ENCODE measurements at regions not wholly inside any gene's neighbourhood (a gene's known extent, or its start where the extent isn't known, plus 50 kb on each side); places are given as distances from the start of the nearest gene placed in this dataset.

GRCh38 chr1:184166485-184166884, 115.0 kb downstream of the TSEN15 start:
- ATAC-seq (ENCODE audit: insufficient read depth, low FRiP score) (no peak), DNase-seq (no peak)
- H3K27me3 ChIP-seq (ENCODE audit: control insufficient read depth in 3 of 3, insufficient read depth in 3 of 3, low read length in 2 of 3) = no peaks in the 10 kb centered on the region
- no peaks in the 10 kb centered on the region for H3K36me3 ChIP-seq (ENCODE audit: control insufficient read depth in 4 of 4, insufficient read depth in 4 of 4, low read length in 4 of 4)
- peaks cover 0 to 9% (median 0%) of the 10 kb centered on the region in 5 donors for H3K4me1 ChIP-seq (ENCODE audit: control insufficient read depth in 5 of 5, insufficient read depth in 5 of 5, low read length in 5 of 5)
- peaks cover 0 to 3% (median 0%) of the 10 kb centered on the region in 4 donors for H3K9me3 ChIP-seq (ENCODE audit: control insufficient read depth in 4 of 4, insufficient read depth in 3 of 4, low read length in 3 of 4)
- TF ChIP-seq CTCF (IDR thresholded peaks at IDR 0.05; ENCODE audit: control extremely low read depth, extremely low read depth) = no peak
- 83 to 85% methylated on average over 3 of the region's 3 CpGs for WGBS, 2 donors
- H3K9ac ChIP-seq (ENCODE audit: insufficient read depth in 1 of 2, low read length in 2 of 2) = no peak overlapping the region
- H3K27ac ChIP-seq (ENCODE audit: low read depth in 1 of 2, low read length in 1 of 2) = no peak overlapping the region
- H3K4me3 ChIP-seq = no peak overlapping the region

- Histone ChIP-seq H3K36me3 (ENCODE audit: control insufficient read depth in 4 of 4, insufficient read depth in 4 of 4, low read length in 4 of 4) (no peaks in the 10 kb centered on the region), H3K4me3 (no peak overlapping the region), H3K27ac (ENCODE audit: low read depth in 1 of 2, low read length in 1 of 2) (no peak overlapping the region), H3K9me3 (ENCODE audit: control insufficient read depth in 4 of 4, insufficient read depth in 3 of 4, low read length in 3 of 4) (peaks cover 0 to 3% (median 0%) of the 10 kb centered on the region in 4 donors), H3K27me3 (ENCODE audit: control insufficient read depth in 3 of 3, insufficient read depth in 3 of 3, low read length in 2 of 3) (no peaks in the 10 kb centered on the region), H3K9ac (ENCODE audit: insufficient read depth in 1 of 2, low read length in 2 of 2) (no peak overlapping the region), H3K4me1 (ENCODE audit: control insufficient read depth in 5 of 5, insufficient read depth in 5 of 5, low read length in 5 of 5) (peaks cover 0 to 8% (median 0%) of the 10 kb centered on the region in 5 donors)
- ATAC-seq (ENCODE audit: insufficient read depth, low FRiP score) = no peak
- WGBS, 2 donors = 62 to 76% methylated on average over 1 of the region's 1 CpG
- no peak for DNase-seq
- no peak for TF ChIP-seq CTCF (IDR thresholded peaks at IDR 0.05; ENCODE audit: control extremely low read depth, extremely low read depth)
Measured at GRCh38 chr1:184167352-184167751, 115.8 kb downstream of the TSEN15 start.

GRCh38 chr1:184170719-184171118, 119.2 kb downstream of the TSEN15 start:
- no peak for TF ChIP-seq CTCF (IDR thresholded peaks at IDR 0.05; ENCODE audit: control extremely low read depth, extremely low read depth)
- H3K27ac ChIP-seq (ENCODE audit: low read depth in 1 of 2, low read length in 1 of 2) = no peak overlapping the region
- ATAC-seq (ENCODE audit: insufficient read depth, low FRiP score) (no peak), DNase-seq (no peak)
- H3K36me3 ChIP-seq (ENCODE audit: control insufficient read depth in 4 of 4, insufficient read depth in 4 of 4, low read length in 4 of 4) = no peaks in the 10 kb centered on the region
- H3K4me3 ChIP-seq = no peak overlapping the region
- no peak overlapping the region for H3K9ac ChIP-seq (ENCODE audit: insufficient read depth in 1 of 2, low read length in 2 of 2)
- no peaks in the 10 kb centered on the region for H3K9me3 ChIP-seq (ENCODE audit: control insufficient read depth in 4 of 4, insufficient read depth in 3 of 4, low read length in 3 of 4)
- H3K4me1 ChIP-seq (ENCODE audit: control insufficient read depth in 5 of 5, insufficient read depth in 5 of 5, low read length in 5 of 5) = peaks cover 0 to 3% (median 0%) of the 10 kb centered on the region in 5 donors
- no peaks in the 10 kb centered on the region for H3K27me3 ChIP-seq (ENCODE audit: control insufficient read depth in 3 of 3, insufficient read depth in 3 of 3, low read length in 2 of 3)

GRCh38 chr1:184176058-184176457, 124.5 kb downstream of the TSEN15 start:
- no peak for DNase-seq
- H3K4me3 ChIP-seq = no peak overlapping the region
- ATAC-seq (ENCODE audit: insufficient read depth, low FRiP score) = no peak
- no peak overlapping the region for H3K27ac ChIP-seq (ENCODE audit: low read depth in 1 of 2, low read length in 1 of 2)
- H3K27me3 ChIP-seq (ENCODE audit: control insufficient read depth in 3 of 3, insufficient read depth in 3 of 3, low read length in 2 of 3) = peaks cover 0 to 3% (median 0%) of the 10 kb centered on the region in 3 donors
- H3K9ac ChIP-seq (ENCODE audit: insufficient read depth in 1 of 2, low read length in 2 of 2) = no peak overlapping the region
- H3K4me1 ChIP-seq (ENCODE audit: control insufficient read depth in 5 of 5, insufficient read depth in 5 of 5, low read length in 5 of 5) = no peaks in the 10 kb centered on the region
- no peak for TF ChIP-seq CTCF (IDR thresholded peaks at IDR 0.05; ENCODE audit: control extremely low read depth, extremely low read depth)
- WGBS, 2 donors = 69 to 81% methylated on average over 2 of the region's 2 CpGs
- no peaks in the 10 kb centered on the region for H3K9me3 ChIP-seq (ENCODE audit: control insufficient read depth in 4 of 4, insufficient read depth in 3 of 4, low read length in 3 of 4)
- no peaks in the 10 kb centered on the region for H3K36me3 ChIP-seq (ENCODE audit: control insufficient read depth in 4 of 4, insufficient read depth in 4 of 4, low read length in 4 of 4)
